Esophagus muscularis mucosa (tissue), 3 donors: ENCODE measurements at regions not wholly inside any gene's neighbourhood (a gene's known extent, or its start where the extent isn't known, plus 50 kb on each side); places are given as distances from the start of the nearest gene placed in this dataset.

ENCODE experiments used
- POLR2A ChIP-seq: fragments of 450-650 bp; IDR thresholded peaks from one replicate; pipeline ENCODE4 v1.6.1; 2017; ENCODE audit warnings: antibody characterized with exemption, moderate library complexity, mild to moderate bottlenecking, low read depth
- POLR2AphosphoS5 ChIP-seq, 2 donors: sonication (generic); formaldehyde crosslinking; IDR thresholded peaks; one replicate each; pipeline ENCODE4 v1.6.1; 2017; ENCODE audit warnings: antibody characterized with exemption in 2 of 2
- TF ChIP-seq, protein P1 (sequence below), 3 experiments: fragments of 200-600 bp in 2 of 3; fragments of 450-650 bp in 1 of 3; sonication (generic) in 2 of 3; IDR thresholded peaks; one replicate each; pipeline ENCODE4 v1.5.1; 2017 to 2019; ENCODE audit warnings: antibody characterized with exemption in 3 of 3, mild to moderate bottlenecking in 2 of 3, moderate library complexity in 1 of 3

DNA sequence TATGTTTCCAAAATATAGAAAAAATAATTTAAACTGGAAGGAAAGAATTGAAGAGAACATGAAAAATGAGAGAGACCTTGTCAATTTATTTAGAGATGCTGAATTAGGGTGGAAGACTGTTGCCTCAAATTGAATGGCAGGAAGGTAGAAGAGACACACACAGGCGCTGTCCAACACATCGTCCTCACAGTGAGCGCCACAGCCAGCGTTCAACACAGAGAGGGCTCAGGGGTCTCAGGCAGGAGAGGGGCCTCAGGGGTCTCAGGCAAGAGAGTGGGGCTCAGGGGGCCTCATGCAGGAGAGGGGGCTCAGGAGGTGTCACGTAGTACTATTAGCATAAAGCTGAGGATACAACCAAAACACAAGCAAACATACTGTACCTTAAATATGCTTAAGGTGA lies 65.7 kb downstream of the TMEM18 start:
- TF ChIP-seq, protein P1, sequence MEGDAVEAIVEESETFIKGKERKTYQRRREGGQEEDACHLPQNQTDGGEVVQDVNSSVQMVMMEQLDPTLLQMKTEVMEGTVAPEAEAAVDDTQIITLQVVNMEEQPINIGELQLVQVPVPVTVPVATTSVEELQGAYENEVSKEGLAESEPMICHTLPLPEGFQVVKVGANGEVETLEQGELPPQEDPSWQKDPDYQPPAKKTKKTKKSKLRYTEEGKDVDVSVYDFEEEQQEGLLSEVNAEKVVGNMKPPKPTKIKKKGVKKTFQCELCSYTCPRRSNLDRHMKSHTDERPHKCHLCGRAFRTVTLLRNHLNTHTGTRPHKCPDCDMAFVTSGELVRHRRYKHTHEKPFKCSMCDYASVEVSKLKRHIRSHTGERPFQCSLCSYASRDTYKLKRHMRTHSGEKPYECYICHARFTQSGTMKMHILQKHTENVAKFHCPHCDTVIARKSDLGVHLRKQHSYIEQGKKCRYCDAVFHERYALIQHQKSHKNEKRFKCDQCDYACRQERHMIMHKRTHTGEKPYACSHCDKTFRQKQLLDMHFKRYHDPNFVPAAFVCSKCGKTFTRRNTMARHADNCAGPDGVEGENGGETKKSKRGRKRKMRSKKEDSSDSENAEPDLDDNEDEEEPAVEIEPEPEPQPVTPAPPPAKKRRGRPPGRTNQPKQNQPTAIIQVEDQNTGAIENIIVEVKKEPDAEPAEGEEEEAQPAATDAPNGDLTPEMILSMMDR (IDR thresholded peaks at IDR 0.05): no peak
- no peak for TF ChIP-seq POLR2A
- TF ChIP-seq POLR2AphosphoS5 (IDR thresholded peaks at IDR 0.05): no peak
